ENCODE measurements at regions not wholly inside any gene's neighbourhood (a gene's known extent, or its start where the extent isn't known, plus 50 kb on each side); places are given as distances from the start of the nearest gene placed in this dataset.
"Not testable (repeated sequence)": the region's sequence is repeated elsewhere in the genome, so short reads cannot be mapped to it uniquely, and the experiment has no call there.

GRCh38 chr13:54563286-54563685, 1534.7 kb downstream of the OLFM4 start (continued):
- TF ChIP-seq ZNF281 (CRISPR knock-in tag; IDR thresholded peaks at IDR 0.05) (no peak), MXD4 (CRISPR knock-in tag; IDR thresholded peaks at IDR 0.05; ENCODE audit: borderline replicate concordance) (no peak), ZNF138 (CRISPR knock-in tag; conservative IDR thresholded peaks at IDR 0.05) (no peak)

- CTCF ChIA-PET; H3K36me3 Mint-ChIP-seq; H3K27me3 Mint-ChIP-seq (ENCODE audit: low read depth); DNase-seq (ENCODE audit: low spot score); H3K9me3 Mint-ChIP-seq; POLR2A ChIA-PET: not testable (repeated sequence)
- H3K4me3 Mint-ChIP-seq = peak overlapping the region; percentile 81
- peak; percentile 64 for ATAC-seq
- peak overlapping the region; percentile 96 for H3K27ac Mint-ChIP-seq
- H3K4me1 Mint-ChIP-seq = peaks cover 29% of the 10 kb centered on the region
Observed at GRCh38 chr13:54572037-54572436, 1543.4 kb downstream of the OLFM4 start.

- POLR2A ChIA-PET = no interaction called here
- ATAC-seq (peak; percentile 78), DNase-seq (ENCODE audit: low spot score) (no peak)
- Mint-ChIP-seq H3K9me3 (no peaks in the 10 kb centered on the region), H3K27ac (no peak overlapping the region), H3K4me1 (peaks cover 29% of the 10 kb centered on the region), H3K36me3 (no peaks in the 10 kb centered on the region), H3K27me3 (ENCODE audit: low read depth) (no peaks in the 10 kb centered on the region; the same call in 1 of the 2 replicates), H3K4me3 (peak overlapping the region; percentile 81; the same call in 1 of the 2 replicates)
- CTCF ChIA-PET = interaction anchor here (0.6 to 1.7 kb wide), 4 partner anchors 8 to 672 kb away, joined by 3 to 4 read pairs (median 3); no protein-coding TSS in a partner anchor
- TF ChIP-seq, protein P1, sequence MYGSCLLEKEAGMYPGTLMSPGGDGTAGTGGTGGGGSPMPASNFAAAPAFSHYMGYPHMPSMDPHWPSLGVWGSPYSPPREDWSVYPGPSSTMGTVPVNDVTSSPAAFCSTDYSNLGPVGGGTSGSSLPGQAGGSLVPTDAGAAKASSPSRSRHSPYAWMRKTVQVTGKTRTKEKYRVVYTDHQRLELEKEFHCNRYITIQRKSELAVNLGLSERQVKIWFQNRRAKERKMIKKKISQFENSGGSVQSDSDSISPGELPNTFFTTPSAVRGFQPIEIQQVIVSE (CRISPR knock-in tag; IDR thresholded peaks at IDR 0.05; ENCODE audit: borderline replicate concordance) = no peak
- TF ChIP-seq, protein P2, sequence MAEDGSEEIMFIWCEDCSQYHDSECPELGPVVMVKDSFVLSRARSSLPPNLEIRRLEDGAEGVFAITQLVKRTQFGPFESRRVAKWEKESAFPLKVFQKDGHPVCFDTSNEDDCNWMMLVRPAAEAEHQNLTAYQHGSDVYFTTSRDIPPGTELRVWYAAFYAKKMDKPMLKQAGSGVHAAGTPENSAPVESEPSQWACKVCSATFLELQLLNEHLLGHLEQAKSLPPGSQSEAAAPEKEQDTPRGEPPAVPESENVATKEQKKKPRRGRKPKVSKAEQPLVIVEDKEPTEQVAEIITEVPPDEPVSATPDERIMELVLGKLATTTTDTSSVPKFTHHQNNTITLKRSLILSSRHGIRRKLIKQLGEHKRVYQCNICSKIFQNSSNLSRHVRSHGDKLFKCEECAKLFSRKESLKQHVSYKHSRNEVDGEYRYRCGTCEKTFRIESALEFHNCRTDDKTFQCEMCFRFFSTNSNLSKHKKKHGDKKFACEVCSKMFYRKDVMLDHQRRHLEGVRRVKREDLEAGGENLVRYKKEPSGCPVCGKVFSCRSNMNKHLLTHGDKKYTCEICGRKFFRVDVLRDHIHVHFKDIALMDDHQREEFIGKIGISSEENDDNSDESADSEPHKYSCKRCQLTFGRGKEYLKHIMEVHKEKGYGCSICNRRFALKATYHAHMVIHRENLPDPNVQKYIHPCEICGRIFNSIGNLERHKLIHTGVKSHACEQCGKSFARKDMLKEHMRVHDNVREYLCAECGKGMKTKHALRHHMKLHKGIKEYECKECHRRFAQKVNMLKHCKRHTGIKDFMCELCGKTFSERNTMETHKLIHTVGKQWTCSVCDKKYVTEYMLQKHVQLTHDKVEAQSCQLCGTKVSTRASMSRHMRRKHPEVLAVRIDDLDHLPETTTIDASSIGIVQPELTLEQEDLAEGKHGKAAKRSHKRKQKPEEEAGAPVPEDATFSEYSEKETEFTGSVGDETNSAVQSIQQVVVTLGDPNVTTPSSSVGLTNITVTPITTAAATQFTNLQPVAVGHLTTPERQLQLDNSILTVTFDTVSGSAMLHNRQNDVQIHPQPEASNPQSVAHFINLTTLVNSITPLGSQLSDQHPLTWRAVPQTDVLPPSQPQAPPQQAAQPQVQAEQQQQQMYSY (CRISPR knock-in tag; IDR thresholded peaks at IDR 0.05) = no peak
- TF ChIP-seq FOXP1 (CRISPR knock-in tag; IDR thresholded peaks at IDR 0.05; ENCODE audit: borderline replicate concordance) = no peak
Observed at GRCh38 chr13:54573186-54573585, 1544.6 kb downstream of the OLFM4 start.

DNA sequence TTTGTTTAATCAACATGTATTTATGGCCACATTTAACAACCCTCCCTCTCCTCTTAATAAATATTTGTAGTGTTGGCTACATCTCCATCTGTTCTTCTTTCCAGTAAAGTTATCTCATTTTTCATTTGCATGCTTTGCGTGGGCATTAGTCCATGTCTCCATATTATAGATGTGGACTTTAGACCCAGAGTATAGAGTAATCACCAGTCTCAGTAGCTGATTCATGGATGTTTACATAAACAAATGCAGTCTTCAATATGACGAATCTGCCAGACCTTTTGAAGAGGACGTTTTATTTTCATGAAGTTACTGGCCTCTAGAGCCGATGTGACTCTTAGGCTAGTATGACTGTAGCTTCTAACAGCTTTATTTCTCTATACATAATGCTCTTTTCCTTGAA, 1546.2 kb downstream of the OLFM4 start:
- ChIA-PET CTCF (no interaction called here), POLR2A (no interaction called here)
- DNase-seq (ENCODE audit: low spot score) (no peak), ATAC-seq (no peak)
- Mint-ChIP-seq H3K27me3 (ENCODE audit: low read depth) (no peaks in the 10 kb centered on the region), H3K4me3 (no peak overlapping the region), H3K4me1 (peaks cover 29% of the 10 kb centered on the region), H3K27ac (no peak overlapping the region), H3K36me3 (no peaks in the 10 kb centered on the region), H3K9me3 (no peaks in the 10 kb centered on the region)
- TF ChIP-seq E2F4 (CRISPR knock-in tag; IDR thresholded peaks at IDR 0.05; ENCODE audit: borderline replicate concordance, low read depth) = no peak
- TF ChIP-seq JUN (CRISPR knock-in tag; IDR thresholded peaks at IDR 0.05) = no peak
- TF ChIP-seq, protein P3, sequence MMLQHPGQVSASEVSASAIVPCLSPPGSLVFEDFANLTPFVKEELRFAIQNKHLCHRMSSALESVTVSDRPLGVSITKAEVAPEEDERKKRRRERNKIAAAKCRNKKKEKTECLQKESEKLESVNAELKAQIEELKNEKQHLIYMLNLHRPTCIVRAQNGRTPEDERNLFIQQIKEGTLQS (CRISPR knock-in tag; conservative IDR thresholded peaks at IDR 0.05) = no peak
- no peak for TF ChIP-seq TP53 (CRISPR knock-in tag; IDR thresholded peaks at IDR 0.05)
- no peak for TF ChIP-seq JAZF1 (CRISPR knock-in tag; IDR thresholded peaks at IDR 0.05)
- TF ChIP-seq, protein P4, sequence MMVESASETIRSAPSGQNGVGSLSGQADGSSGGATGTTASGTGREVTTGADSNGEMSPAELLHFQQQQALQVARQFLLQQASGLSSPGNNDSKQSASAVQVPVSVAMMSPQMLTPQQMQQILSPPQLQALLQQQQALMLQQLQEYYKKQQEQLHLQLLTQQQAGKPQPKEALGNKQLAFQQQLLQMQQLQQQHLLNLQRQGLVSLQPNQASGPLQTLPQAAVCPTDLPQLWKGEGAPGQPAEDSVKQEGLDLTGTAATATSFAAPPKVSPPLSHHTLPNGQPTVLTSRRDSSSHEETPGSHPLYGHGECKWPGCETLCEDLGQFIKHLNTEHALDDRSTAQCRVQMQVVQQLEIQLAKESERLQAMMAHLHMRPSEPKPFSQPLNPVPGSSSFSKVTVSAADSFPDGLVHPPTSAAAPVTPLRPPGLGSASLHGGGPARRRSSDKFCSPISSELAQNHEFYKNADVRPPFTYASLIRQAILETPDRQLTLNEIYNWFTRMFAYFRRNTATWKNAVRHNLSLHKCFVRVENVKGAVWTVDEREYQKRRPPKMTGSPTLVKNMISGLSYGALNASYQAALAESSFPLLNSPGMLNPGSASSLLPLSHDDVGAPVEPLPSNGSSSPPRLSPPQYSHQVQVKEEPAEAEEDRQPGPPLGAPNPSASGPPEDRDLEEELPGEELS (CRISPR knock-in tag; IDR thresholded peaks at IDR 0.05) = no peak
- TF ChIP-seq, protein P5, sequence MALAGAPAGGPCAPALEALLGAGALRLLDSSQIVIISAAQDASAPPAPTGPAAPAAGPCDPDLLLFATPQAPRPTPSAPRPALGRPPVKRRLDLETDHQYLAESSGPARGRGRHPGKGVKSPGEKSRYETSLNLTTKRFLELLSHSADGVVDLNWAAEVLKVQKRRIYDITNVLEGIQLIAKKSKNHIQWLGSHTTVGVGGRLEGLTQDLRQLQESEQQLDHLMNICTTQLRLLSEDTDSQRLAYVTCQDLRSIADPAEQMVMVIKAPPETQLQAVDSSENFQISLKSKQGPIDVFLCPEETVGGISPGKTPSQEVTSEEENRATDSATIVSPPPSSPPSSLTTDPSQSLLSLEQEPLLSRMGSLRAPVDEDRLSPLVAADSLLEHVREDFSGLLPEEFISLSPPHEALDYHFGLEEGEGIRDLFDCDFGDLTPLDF (CRISPR knock-in tag; IDR thresholded peaks at IDR 0.05) = no peak
- TF ChIP-seq ZNF671 (CRISPR knock-in tag; IDR thresholded peaks at IDR 0.05) = no peak
- TF ChIP-seq GTF2I (CRISPR knock-in tag; conservative IDR thresholded peaks at IDR 0.05) = no peak
